ENCODE measurements at regions not wholly inside any gene's neighbourhood (a gene's known extent, or its start where the extent isn't known, plus 50 kb on each side); places are given as distances from the start of the nearest gene placed in this dataset.

- TF ChIP-seq CTCF (IDR thresholded peaks at IDR 0.05) (no peak), ZFX (IDR thresholded peaks at IDR 0.05; ENCODE audit: borderline replicate concordance) (no peak)
These were observed 99.8 kb upstream of the GATB start for GRCh38 chr4:151860561-151861093.

Measured in 22Rv1 (cell line).